Neural progenitor cell (in vitro differentiated cells): ENCODE measurements at regions not wholly inside any gene's neighbourhood (a gene's known extent, or its start where the extent isn't known, plus 50 kb on each side); places are given as distances from the start of the nearest gene placed in this dataset.

ENCODE experiments used
- DNase-seq: peaks from one replicate; pipeline ENCODE4 v3.0.0-alpha.2; 2016; ENCODE audit warnings: low spot score
- H2AFZ ChIP-seq: fragments of 200-600 bp; sonication (generic); replicated peaks from 2 replicates; pipeline ENCODE4 v1.6.1; 2016; ENCODE audit warnings: antibody characterized with exemption
- H3F3A ChIP-seq: fragments of 200-600 bp; sonication (generic); 2 replicates; pipeline ENCODE4 v1.6.1; 2016; ENCODE audit warnings: antibody characterized with exemption, low read depth
- H3K27ac ChIP-seq: fragments of 200-600 bp; sonication (generic); 2 replicates; pipeline ENCODE4 v1.5.1; 2016; ENCODE audit warnings: mild to moderate bottlenecking
- H3K27me3 ChIP-seq: fragments of 200-600 bp; sonication (generic); 2 replicates; pipeline ENCODE4 v1.6.1; 2016; ENCODE audit warnings: mild to moderate bottlenecking, moderate library complexity
- H3K36me3 ChIP-seq: fragments of 200-600 bp; sonication (generic); 2 replicates; pipeline ENCODE4 v1.5.1; 2016
- H3K4me1 ChIP-seq: fragments of 200-600 bp; sonication (generic); 2 replicates; pipeline ENCODE4 v1.6.1; 2016; ENCODE audit warnings: mixed run types
- H3K4me2 ChIP-seq: fragments of 200-600 bp; sonication (generic); 2 replicates; pipeline ENCODE4 v1.6.1; 2016
- H3K4me3 ChIP-seq: fragments of 200-600 bp; sonication (generic); 2 replicates; pipeline ENCODE4 v1.5.1; 2016
- H3K79me2 ChIP-seq: fragments of 200-600 bp; sonication (generic); 2 replicates; pipeline ENCODE4 v1.6.1; 2016; ENCODE audit warnings: low read depth
- H3K9ac ChIP-seq: fragments of 200-600 bp; sonication (generic); 2 replicates; pipeline ENCODE4 v1.6.1; 2016
- H3K9me3 ChIP-seq: fragments of 200-600 bp; sonication (generic); 2 replicates; pipeline ENCODE4 v1.5.1; 2016; ENCODE audit warnings: low read depth
- H4K20me1 ChIP-seq: fragments of 200-600 bp; sonication (generic); 2 replicates; pipeline ENCODE4 v1.6.1; 2016; ENCODE audit warnings: low read depth
- H3K27ac Mint-ChIP-seq: 3 replicates; pipeline ENCODE4 v1.8.0; 2021; ENCODE audit warnings: mixed read lengths
- H3K27me3 Mint-ChIP-seq: 2 replicates; pipeline ENCODE4 v1.8.0; 2022; ENCODE audit warnings: low read depth, mild to moderate bottlenecking, inconsistent platforms, moderate library complexity, mixed read lengths; ENCODE audit not compliant: insufficient read depth
- H3K36me3 Mint-ChIP-seq: 3 replicates; pipeline ENCODE4 v1.8.0; 2021; ENCODE audit warnings: mixed read lengths
- H3K4me1 Mint-ChIP-seq: 3 replicates; pipeline ENCODE4 v1.8.0; 2021; ENCODE audit warnings: mixed read lengths
- H3K4me3 Mint-ChIP-seq: 3 replicates; pipeline ENCODE4 v1.8.0; 2021; ENCODE audit warnings: mild to moderate bottlenecking, moderate library complexity, mixed read lengths
- H3K9me3 Mint-ChIP-seq: 3 replicates; pipeline ENCODE4 v1.8.0; 2020; ENCODE audit warnings: mixed read lengths
- EZH2 ChIP-seq: fragments of 200-600 bp; sonication (generic); IDR thresholded peaks from 2 replicates; pipeline ENCODE4 v1.6.1; 2017; ENCODE audit warnings: antibody characterized with exemption, mild to moderate bottlenecking, moderate library complexity
- EZH2phosphoT487 ChIP-seq: fragments of 200-600 bp; sonication (generic); IDR thresholded peaks from 2 replicates; pipeline ENCODE4 v1.6.1; 2017; ENCODE audit warnings: antibody characterized with exemption
- TF ChIP-seq, protein P1 (sequence below): fragments of 200-600 bp; sonication (generic); IDR thresholded peaks from 2 replicates; pipeline ENCODE4 v1.5.1; 2017; ENCODE audit warnings: antibody characterized with exemption, mild to moderate bottlenecking

DNA sequence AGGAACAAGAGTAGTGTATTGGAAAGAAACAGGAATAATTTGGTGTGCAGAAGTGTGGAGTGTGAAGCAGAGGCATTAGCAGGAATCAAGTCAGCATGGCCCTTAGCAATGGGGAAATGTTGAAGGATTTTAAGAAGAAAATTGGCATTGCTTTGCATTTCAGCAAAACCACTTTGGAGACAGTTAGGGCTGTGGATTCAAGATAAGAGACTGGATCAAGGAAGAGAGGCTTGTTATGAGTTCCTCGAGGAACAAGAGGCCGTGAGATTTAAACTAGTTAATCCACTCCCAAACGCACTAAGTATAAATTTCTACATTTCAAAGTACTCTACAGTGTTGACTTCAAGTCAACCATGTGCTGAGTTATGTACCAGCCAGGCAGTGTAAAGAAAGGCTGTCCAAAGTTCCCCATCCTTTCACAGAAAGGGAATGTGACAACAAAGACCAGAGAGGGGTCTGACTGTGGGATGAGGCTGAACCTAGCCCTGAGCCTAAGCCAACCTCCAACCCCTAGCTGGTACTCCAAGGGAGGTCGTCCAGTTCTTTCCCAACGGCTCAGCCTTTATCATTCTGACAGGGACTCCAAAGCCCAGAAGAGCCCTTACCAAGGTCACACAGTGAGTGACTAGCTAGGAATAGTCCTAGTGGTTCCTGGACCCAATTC is 91.2 kb upstream of the BMP4 start:
- Histone ChIP-seq H3K4me1 (no peaks in the 10 kb centered on the region), H3K79me2 (no peaks in the 10 kb centered on the region), H3K27ac (no peak overlapping the region), H4K20me1 (no peaks in the 10 kb centered on the region), H3K4me2 (no peak overlapping the region), H3K9ac (no peak overlapping the region), H3K27me3 (no peaks in the 10 kb centered on the region), H3K36me3 (no peaks in the 10 kb centered on the region), H2AFZ (no peak overlapping the region), H3K9me3 (no peaks in the 10 kb centered on the region), H3F3A (no peaks in the 10 kb centered on the region), H3K4me3 (no peak overlapping the region)
- Mint-ChIP-seq H3K27me3 (peaks cover 4% of the 10 kb centered on the region), H3K9me3 (no peaks in the 10 kb centered on the region), H3K4me1 (peaks cover 10% of the 10 kb centered on the region), H3K4me3 (no peak overlapping the region), H3K36me3 (no peaks in the 10 kb centered on the region), H3K27ac (no peak overlapping the region)
- DNase-seq, result no peak
- TF ChIP-seq EZH2phosphoT487 (no peak), EZH2 (no peak)
- TF ChIP-seq, protein P1, sequence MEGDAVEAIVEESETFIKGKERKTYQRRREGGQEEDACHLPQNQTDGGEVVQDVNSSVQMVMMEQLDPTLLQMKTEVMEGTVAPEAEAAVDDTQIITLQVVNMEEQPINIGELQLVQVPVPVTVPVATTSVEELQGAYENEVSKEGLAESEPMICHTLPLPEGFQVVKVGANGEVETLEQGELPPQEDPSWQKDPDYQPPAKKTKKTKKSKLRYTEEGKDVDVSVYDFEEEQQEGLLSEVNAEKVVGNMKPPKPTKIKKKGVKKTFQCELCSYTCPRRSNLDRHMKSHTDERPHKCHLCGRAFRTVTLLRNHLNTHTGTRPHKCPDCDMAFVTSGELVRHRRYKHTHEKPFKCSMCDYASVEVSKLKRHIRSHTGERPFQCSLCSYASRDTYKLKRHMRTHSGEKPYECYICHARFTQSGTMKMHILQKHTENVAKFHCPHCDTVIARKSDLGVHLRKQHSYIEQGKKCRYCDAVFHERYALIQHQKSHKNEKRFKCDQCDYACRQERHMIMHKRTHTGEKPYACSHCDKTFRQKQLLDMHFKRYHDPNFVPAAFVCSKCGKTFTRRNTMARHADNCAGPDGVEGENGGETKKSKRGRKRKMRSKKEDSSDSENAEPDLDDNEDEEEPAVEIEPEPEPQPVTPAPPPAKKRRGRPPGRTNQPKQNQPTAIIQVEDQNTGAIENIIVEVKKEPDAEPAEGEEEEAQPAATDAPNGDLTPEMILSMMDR, result no peak

DNA sequence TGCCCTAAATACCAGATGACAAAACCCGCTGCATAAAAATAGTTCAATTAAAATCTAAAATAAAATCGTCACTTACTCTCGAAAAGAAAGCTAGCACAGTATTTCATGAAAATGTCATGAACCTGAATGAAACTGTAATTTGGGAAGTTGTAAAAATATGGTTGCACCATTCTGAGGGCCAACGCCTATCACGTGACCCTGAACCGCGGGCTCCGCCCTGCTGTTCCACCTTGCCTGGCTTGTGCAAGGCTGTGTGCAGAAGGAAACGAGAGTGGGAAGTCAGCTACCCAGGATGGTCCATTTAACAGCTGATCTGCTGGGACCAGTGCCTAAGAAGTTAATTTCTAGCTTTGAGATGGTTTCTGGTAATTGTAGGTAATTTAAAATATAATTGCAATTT is 91.7 kb upstream of the BMP4 start:
- Mint-ChIP-seq H3K9me3 (no peaks in the 10 kb centered on the region), H3K4me1 (peaks cover 10% of the 10 kb centered on the region), H3K27me3 (peaks cover 4% of the 10 kb centered on the region), H3K27ac (no peak overlapping the region), H3K4me3 (no peak overlapping the region), H3K36me3 (no peaks in the 10 kb centered on the region)
- H3K9me3 ChIP-seq, result no peaks in the 10 kb centered on the region
- DNase-seq, result no peak
- no peaks in the 10 kb centered on the region for H3F3A ChIP-seq
- H3K4me1 ChIP-seq, result no peaks in the 10 kb centered on the region
- no peaks in the 10 kb centered on the region for H3K79me2 ChIP-seq
- H3K36me3 ChIP-seq, result no peaks in the 10 kb centered on the region
- H3K27ac ChIP-seq, result no peak overlapping the region
- H3K27me3 ChIP-seq, result no peaks in the 10 kb centered on the region
- no peak overlapping the region for H3K4me2 ChIP-seq
- no peak overlapping the region for H3K9ac ChIP-seq
- no peak overlapping the region for H2AFZ ChIP-seq
- H3K4me3 ChIP-seq, result no peak overlapping the region
- no peaks in the 10 kb centered on the region for H4K20me1 ChIP-seq
- no peak for TF ChIP-seq EZH2phosphoT487
- TF ChIP-seq, protein P1, result no peak
- no peak for TF ChIP-seq EZH2

DNA sequence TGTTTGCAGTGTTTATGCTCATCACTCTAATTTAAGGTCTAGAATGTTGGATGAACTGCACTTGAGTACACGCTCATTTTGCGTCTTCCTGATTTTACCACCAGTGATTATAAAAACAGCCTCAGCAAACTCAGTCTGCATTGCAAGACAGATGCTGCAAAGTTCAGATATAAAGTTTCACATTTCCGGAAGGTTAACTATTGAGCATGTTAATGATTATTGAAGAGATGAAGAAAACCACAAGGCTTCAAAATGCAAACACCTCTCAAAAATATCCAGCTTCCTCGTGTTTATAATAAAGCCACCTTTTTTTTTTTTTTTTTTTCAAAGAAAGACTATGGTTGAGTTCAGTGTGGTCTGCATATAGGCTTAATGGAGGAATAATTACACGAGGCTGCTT is 92.1 kb upstream of the BMP4 start:
- Mint-ChIP-seq H3K4me1 (peaks cover 10% of the 10 kb centered on the region), H3K27ac (no peak overlapping the region), H3K36me3 (no peaks in the 10 kb centered on the region), H3K27me3 (peaks cover 4% of the 10 kb centered on the region), H3K9me3 (no peaks in the 10 kb centered on the region), H3K4me3 (no peak overlapping the region)
- H3F3A ChIP-seq, result no peaks in the 10 kb centered on the region
- H4K20me1 ChIP-seq, result no peaks in the 10 kb centered on the region
- no peak for DNase-seq
- no peak overlapping the region for H3K9ac ChIP-seq
- no peaks in the 10 kb centered on the region for H3K9me3 ChIP-seq
- no peaks in the 10 kb centered on the region for H3K79me2 ChIP-seq
- H3K36me3 ChIP-seq, result no peaks in the 10 kb centered on the region
- no peak overlapping the region for H3K4me2 ChIP-seq
- H3K27me3 ChIP-seq, result no peaks in the 10 kb centered on the region
- H3K4me1 ChIP-seq, result no peaks in the 10 kb centered on the region
- no peak overlapping the region for H3K27ac ChIP-seq
- TF ChIP-seq, protein P1, result no peak
- TF ChIP-seq EZH2 (no peak), EZH2phosphoT487 (no peak)
- H3K4me3 ChIP-seq, result no peak overlapping the region
- H2AFZ ChIP-seq, result no peak overlapping the region
